NCI-H1105 (cell line): ENCODE measurements at regions not wholly inside any gene's neighbourhood (a gene's known extent, or its start where the extent isn't known, plus 50 kb on each side); places are given as distances from the start of the nearest gene placed in this dataset.

Experiments used
- DNase-seq: peaks from one replicate; lab custom pipeline; 2025; lab: John Stamatoyannopoulos, UW

GRCh38 chr4:178288462-178288861 is 846.2 kb upstream of the AGA start:
- DNase-seq = no peak

DNA sequence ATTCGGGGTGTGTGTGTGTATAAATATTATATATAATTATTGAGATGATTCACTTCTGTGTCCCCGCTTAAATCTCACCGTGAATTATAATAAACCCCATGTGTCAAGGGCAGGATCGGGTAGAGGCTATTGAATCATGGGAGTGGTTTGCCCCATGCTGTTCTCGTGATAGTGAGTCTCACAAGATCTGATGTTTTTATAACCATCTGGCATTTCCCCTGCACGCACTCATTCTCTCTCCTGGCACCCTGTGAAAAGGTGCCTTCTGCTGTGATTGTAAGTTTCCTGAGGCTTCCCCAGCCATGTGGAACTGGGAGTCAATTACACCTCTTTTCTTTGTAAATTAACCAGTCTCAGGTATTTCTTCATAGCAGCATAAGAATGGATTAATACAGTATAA is 851.4 kb upstream of the AGA start:
- no peak for DNase-seq

DNA sequence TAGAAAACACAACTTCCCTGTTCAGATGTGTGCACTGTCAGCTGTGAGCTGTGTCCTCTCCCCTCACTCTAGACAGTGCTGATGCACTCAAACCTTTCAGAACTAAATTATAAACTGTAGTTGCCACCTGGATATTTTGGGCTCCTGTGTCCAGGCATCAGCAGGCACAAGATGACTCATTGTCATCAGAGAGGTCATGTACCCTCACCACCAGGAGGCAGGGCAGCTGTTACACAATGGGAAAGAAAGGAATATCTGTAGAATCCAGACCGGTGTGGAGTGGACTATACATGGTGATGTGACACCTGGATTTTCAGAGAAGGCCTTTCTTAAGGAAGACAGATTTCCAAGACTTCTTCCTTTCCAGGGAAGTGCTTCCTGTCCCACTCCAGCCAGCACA is 854.4 kb upstream of the AGA start:
- DNase-seq = no peak

DNA sequence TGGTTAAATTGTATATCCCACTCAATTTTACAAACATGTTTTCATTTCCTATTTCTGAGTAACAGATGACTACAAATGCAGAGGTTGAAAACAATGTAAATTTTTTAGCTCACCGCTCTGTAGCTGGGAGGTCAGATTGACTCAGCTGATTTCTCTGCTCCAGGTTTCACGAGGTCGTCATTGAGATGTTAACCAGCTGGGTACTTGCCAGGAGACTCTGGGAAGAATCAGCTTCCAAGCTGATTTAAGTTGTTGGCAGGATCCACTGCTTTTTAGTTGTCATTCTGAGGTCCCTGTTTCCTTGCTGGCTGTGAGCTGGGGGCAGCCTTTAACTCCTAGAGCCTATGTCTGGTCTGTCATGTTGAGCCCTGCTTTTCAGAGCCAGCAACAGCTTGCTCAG is 864.3 kb upstream of the AGA start:
- DNase-seq = peak; percentile 2

DNA sequence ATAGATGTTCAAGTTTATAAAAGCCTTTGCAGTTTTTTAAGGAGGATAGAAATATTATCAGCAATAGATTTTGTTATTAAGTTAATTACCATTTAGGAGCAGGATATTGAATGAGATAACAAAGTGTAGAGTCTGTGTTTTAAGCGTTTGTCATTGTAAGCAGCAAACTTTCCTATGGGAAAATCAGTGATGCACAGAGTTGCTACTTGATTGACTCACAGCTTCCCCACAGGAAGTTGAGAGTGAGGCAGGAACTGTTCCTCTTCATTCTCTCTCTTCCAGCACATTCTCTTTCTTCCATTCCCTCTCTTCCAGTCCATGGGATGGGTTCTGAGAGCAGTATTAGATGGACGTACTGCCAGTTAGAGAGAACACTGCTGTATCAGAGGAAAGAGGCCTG is 867.7 kb upstream of the AGA start:
- DNase-seq = no peak

DNA sequence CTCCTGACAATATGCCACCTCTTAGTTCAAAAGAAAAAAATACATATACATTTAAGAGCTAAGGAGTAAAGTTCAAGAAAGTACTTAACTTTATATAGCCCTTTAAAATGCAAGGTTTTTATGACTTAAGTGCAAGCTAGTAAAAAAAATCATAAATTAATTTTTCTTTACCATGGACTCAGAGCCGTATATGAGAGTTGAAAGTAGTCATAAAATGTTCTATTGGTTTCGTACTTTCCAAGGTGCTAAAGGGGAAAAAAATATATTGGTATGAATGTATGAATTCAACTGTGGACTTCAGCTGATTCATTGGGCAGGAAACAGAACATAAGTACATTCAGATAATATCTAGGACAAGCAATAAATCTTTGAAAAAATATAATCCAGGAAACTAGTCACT is 869.8 kb upstream of the AGA start:
- DNase-seq = no peak

GRCh38 chr4:178314287-178314686 is 872.0 kb upstream of the AGA start:
- DNase-seq = no peak

DNA sequence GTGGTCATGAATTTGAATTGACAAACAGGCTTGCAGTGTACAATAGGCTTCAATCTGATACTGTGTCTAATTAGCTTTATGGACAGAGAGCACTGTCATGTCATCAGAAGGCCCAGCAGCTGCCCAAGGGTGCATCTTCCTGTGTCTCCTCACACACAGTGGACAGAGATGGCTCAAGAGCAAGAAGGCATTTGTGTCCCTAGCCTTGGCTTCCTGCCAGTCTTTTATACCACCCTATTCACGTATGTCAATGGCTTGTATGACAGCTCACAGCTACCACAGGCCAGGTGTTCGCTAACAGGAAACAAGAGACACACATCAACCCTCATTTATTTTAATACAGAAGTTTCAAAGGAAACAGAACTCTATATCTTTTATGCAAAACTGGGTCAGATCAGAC is 874.0 kb upstream of the AGA start:
- DNase-seq = no peak

DNA sequence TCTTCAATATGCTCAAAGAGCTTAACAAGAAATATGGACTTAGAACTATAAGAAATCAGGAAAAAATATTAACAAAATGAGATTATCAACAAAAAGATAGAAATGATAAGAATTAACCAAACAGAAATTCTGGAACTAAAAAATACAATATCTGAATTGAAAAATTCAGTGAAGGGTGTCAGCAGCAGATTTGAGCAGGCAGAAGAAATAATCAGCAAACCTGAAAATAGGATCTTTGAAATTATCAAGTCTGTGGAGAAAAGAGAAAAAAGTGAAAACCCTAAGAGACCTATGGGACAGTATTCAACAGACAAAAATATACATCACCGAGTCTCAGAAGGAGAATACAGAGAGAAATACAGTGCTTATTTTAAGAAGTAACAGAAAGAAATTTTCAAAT is 877.8 kb upstream of the AGA start:
- no peak for DNase-seq

GRCh38 chr4:178322524-178323183 is 880.4 kb upstream of the AGA start:
- no peak for DNase-seq

DNA sequence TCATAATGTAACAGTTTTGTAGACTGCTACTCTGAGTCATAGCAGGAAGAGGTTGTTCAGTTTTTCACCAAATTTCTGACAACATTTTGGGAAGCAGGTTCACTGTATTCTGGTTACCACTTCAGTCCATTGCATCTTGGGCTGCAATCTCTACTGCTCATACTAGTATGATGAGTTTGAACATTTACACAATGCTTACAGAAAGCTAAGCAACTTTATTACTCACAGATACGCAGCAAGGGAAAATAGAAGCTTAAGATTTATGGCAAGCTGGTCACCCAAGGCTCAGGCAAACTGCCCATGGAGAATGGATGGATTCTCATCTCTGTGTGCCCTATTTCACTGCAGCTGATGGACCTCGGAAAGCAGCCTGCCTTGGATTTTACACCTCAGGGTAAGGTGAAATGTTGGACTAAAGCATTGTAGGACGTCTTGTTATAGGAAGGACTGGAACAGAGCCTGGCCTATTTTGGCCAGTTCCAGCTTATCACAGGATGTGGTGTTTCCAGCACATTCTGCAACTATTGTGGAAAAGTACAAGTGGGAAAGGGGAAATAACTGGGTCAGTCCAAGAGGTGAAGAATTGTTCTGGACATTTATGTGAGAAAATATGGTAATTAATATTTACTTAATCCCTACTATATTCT is 887.1 kb upstream of the AGA start:
- DNase-seq = no peak

DNA sequence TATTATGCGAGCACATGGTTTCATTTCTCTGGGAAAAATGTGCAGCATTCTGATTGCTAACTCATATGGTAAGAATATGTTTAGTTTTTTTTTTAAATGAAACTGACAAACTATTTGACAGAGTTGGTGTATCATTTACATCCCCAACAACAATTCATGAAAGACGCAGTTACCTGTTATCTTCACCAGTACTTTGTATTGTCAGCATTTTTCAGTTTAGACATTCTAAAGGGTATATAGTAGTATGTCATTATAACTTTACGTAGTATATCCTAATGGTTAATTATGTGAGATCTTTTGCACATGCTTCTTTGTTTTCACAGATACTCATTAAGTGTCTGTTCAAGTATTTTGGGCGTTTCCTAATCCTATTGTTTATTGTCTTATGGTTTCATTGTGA is 891.1 kb upstream of the AGA start:
- no peak for DNase-seq

DNA sequence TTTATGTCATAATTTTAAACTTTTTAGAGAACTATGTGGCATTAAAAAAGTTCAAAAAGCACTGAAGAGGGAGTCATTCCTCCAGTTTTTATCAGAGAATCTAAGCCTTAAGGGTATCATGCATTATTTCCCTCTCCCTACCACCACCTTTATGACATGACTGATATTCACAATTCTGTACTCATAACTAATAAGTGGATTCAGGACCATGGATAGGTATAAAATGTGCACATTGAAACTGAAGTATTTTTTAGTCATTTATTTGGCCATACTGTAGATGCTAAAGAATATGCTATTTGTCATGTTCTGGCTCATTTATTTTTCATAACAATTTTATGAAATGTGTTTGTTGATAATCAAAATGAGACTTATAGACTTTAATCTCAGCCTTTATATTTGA is 897.5 kb upstream of the AGA start:
- no peak for DNase-seq

- no peak for DNase-seq
Observed at GRCh38 chr4:178340468-178340867, 898.2 kb upstream of the AGA start.

DNA sequence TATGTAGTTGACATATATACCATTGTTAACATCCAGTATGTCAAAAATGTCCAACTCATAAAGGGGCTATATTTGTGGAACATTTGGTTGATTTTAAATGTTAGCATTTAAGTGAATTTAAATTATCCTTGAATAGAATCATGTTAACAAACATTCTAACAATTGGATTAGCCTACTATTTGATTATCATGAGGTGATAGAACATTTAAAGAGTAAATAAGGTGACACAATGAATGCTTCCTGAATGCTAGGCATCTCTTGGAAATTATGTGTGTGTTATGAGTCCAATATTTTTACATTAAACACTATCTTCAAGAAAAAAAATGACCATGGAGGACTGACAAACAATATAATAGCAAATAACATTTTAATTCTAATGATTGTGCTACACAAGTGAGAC is 901.9 kb upstream of the AGA start:
- no peak for DNase-seq

DNA sequence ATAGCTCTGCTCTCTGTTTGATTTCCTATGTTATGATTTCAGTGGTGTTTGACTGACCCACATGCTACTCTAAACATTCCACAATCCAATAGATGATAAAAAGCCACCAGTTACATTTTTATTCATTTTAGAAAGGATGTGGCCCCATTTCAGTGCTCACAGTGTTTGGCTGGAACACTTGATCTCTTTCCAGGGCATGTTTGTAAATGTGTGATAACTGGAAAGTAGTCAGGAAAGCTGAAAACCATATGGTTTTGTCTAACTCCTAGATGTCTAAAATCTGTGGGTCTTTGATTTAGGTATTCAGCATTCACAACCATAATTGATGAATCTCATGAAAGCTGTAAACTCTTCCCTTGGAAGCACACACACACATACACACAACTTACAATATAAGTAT is 904.9 kb upstream of the AGA start:
- no peak for DNase-seq

- DNase-seq = no peak
Observed at GRCh38 chr4:178349601-178350000, 907.4 kb upstream of the AGA start.

DNA sequence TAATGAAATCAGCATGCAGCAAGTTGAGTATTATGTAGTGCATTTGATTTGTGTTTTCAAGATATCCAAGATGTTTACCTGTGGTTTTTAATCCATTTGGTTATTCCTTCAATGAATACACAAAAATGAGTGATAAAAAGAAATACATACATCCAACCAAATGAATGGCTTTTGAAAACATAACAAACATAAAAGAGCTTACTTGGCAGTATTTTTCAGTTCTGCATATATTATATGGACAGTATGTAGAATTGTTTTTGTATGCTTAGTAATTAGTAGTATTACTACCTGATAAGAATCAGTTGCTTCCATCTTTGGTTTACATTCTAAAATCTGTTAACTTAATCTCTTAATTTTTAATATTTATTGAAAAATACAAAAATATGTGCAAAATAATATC is 908.9 kb upstream of the AGA start:
- no peak for DNase-seq

- no peak for DNase-seq
Observed at GRCh38 chr4:178356725-178357124, 914.5 kb upstream of the AGA start.

GRCh38 chr4:178385481-178385880 is 943.2 kb upstream of the AGA start:
- DNase-seq = no peak

DNA sequence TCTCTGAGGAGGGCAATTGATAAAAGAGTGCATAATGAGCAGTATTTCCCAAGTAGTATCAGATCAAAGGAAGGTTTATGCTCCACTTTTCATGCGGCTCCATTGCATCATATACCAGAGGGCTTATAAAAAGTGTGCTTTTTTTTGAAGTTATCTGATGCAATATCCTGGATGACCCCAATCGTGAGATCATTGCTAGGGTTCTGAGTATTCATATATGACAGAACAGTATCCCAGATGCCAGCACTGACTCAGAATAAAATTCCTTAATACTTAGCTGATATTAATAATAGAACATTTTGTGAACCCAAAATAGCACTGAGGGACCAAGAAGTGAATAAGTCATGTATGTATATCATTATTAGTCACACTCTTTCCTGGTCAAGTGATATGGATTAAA is 945.5 kb upstream of the AGA start:
- DNase-seq = no peak

DNA sequence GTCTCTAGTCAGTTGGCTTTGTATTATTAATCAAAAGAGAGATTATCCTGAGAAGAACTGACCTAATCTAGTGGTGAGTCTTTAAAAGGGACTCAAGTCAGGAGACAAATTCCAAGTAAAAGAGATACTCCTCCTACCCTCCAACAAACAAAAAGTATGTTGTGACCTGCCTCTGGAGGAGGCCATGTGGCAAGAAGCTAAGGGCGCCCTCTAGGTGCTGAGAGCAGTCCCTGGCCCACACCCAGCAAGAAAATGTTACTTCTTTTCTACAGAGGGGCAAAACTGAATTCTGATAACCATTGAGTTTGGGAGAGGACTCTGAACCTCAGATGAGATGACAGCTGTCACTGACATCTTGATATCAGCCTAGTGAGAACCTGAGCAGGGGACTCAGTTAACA is 953.6 kb upstream of the AGA start:
- no peak for DNase-seq

- no peak for DNase-seq
Observed at GRCh38 chr4:178412455-178412854, 970.2 kb upstream of the AGA start.

DNA sequence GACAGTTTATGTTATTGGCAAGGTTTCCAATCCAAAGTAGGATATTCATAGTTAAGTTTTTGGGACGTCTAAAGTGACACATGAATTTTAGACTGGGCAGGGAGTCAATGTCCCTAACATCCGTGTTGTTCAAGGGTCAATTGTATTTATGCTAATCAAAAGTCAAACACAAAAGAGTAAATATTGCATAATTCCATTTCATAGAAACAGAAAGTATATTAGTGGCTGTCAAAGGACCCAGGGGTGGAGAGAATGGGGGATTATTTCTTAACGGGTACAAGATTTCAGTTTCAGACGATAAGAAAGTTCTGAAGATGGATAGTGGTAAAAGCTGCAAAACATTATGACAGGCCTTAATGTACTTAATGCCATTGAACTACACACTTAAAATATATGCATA is 971.8 kb upstream of the AGA start:
- no peak for DNase-seq
